Body of pancreas (tissue), 4 donors: ENCODE measurements at regions not wholly inside any gene's neighbourhood (a gene's known extent, or its start where the extent isn't known, plus 50 kb on each side); places are given as distances from the start of the nearest gene placed in this dataset.

Source experiments
- CTCF ChIP-seq, 7 experiments: fragments of 450-650 bp in 4 of 7; fragments of 200-600 bp in 3 of 7; sonication (generic) in 3 of 7; IDR thresholded peaks; one replicate each; pipeline ENCODE4 v1.5.1; 2016 to 2019; ENCODE audit warnings: antibody characterized with exemption in 7 of 7
- POLR2A ChIP-seq, 3 donors: fragments of 450-650 bp; IDR thresholded peaks; one replicate each; pipeline ENCODE4 v1.6.1; 2016; ENCODE audit warnings: antibody characterized with exemption in 3 of 3, mild to moderate bottlenecking in 2 of 3

- TF ChIP-seq CTCF (IDR thresholded peaks at IDR 0.05): no peak
- TF ChIP-seq POLR2A (IDR thresholded peaks at IDR 0.05): no peak
These were observed 93.0 kb upstream of the FSTL4 start for GRCh38 chr5:133705331-133705730.
